Ovary (tissue), 7 donors: ENCODE measurements at regions not wholly inside any gene's neighbourhood (a gene's known extent, or its start where the extent isn't known, plus 50 kb on each side); places are given as distances from the start of the nearest gene placed in this dataset.

Source experiments
- DNase-seq, 5 donors: peaks; one replicate each; pipeline ENCODE4 v3.0.0-alpha.2; 2019 to 2020
- H3K27ac ChIP-seq, 2 donors: fragments of 200-600 bp; one replicate each; pipeline versions ENCODE4 v1.5.1 to v1.8.0; 2019 to 2022
- H3K27me3 ChIP-seq: fragments of 200-600 bp; one replicate; pipeline ENCODE4 v1.8.0; 2022
- H3K36me3 ChIP-seq: fragments of 200-600 bp; sonication (generic); one replicate; pipeline ENCODE4 v1.5.1; 2019
- H3K4me1 ChIP-seq: one replicate; pipeline ENCODE4 v1.8.1; 2013; ENCODE audit warnings: mild to moderate bottlenecking, moderate library complexity; ENCODE audit not compliant: insufficient read depth
- H3K4me3 ChIP-seq: fragments of 200-600 bp; sonication (generic); one replicate; pipeline ENCODE4 v1.5.1; 2017
- H3K9me3 ChIP-seq, 2 donors: fragments of 200-600 bp in 1 of 2; sonication (generic) in 1 of 2; one replicate each; pipeline versions ENCODE4 v1.5.1 to v1.8.1; 2013 to 2019; ENCODE audit warnings: mild to moderate bottlenecking in 1 of 2, moderate library complexity in 1 of 2
- CTCF ChIP-seq, 3 donors: fragments of 450-650 bp in 2 of 3; fragments of 200-600 bp in 1 of 3; IDR thresholded peaks; one replicate each; pipeline versions ENCODE4 v1.5.1 to v1.8.0; 2016 to 2022; ENCODE audit warnings: antibody characterized with exemption in 3 of 3, mild to moderate bottlenecking in 1 of 3
- EP300 ChIP-seq: sonication (generic); formaldehyde crosslinking; IDR thresholded peaks from one replicate; pipeline ENCODE4 v1.6.1; 2017; ENCODE audit warnings: antibody characterized with exemption
- POLR2A ChIP-seq: fragments of 450-650 bp; IDR thresholded peaks from one replicate; pipeline ENCODE4 v1.6.1; 2017; ENCODE audit warnings: antibody characterized with exemption, mild to moderate bottlenecking, moderate library complexity
- WGBS, 3 donors: extraction: QIAGEN DNeasy Blood & Tissue Kit in 1 of 3; methylation state at CpG; one replicate each; pipeline versions ENCODE4 v1.1.5 to v1.1.7; 2013 to 2017; 5-methylcytosine and 5-hydroxymethylcytosine counted together
- intact Hi-C, 4 donors: fragments of 100-400 bp; cut with DNase I; formaldehyde crosslinking; loops; one replicate each; pipeline versions ENCODE4 v1.11.0 to v1.15.1; 2022 to 2023
- donor health status: DM: no; HTN: no; CAD: no; lungs with moderate emphysema.
- donor health status: DM: no; HTN: no; CAD: no.
- donor health status: Bipolar disorder and iron deficiency.
- donor health status: DM: no; HTN: no; CAD: no.
- donor health status: DM: yes; HTN: yes; CAD: no.

GRCh38 chr5:52727020-52727419 is 60.7 kb upstream of the ITGA1 start:
- no peak overlapping the region for H3K27ac ChIP-seq
- no peak for TF ChIP-seq POLR2A

GRCh38 chr5:52727576-52727975 is 60.1 kb upstream of the ITGA1 start:
- Histone ChIP-seq H3K4me1 (peaks cover 5% of the 10 kb centered on the region), H3K9me3 (no peaks in the 10 kb centered on the region), H3K27me3 (no peaks in the 10 kb centered on the region), H3K4me3 (no peak overlapping the region), H3K27ac (no peak overlapping the region), H3K36me3 (no peaks in the 10 kb centered on the region)
- peak in 1 of 5 donors; percentile 18 for DNase-seq
- no peak for TF ChIP-seq CTCF (IDR thresholded peaks at IDR 0.05)
- TF ChIP-seq EP300: no peak
- no peak for TF ChIP-seq POLR2A
- intact Hi-C loops: no loop called here
- WGBS, 3 donors: 7 to 20% (median 10%) methylated on average over 6 of the region's 6 CpGs

More at GRCh38 chr5:52727020-52727419, 60.7 kb upstream of the ITGA1 start:
- Histone ChIP-seq H3K9me3 (no peaks in the 10 kb centered on the region), H3K4me1 (peaks cover 5% of the 10 kb centered on the region), H3K27me3 (no peaks in the 10 kb centered on the region), H3K4me3 (no peak overlapping the region), H3K36me3 (no peaks in the 10 kb centered on the region)
- DNase-seq: no peak
- intact Hi-C loops: no loop called here

GRCh38 chr5:52728224-52728623 is 59.5 kb upstream of the ITGA1 start:
- WGBS, 3 donors: 84 to 89% (median 84%) methylated on average over 3 of the region's 3 CpGs
- Histone ChIP-seq H3K9me3 (no peaks in the 10 kb centered on the region), H3K4me1 (peaks cover 5% of the 10 kb centered on the region), H3K27me3 (no peaks in the 10 kb centered on the region), H3K36me3 (no peaks in the 10 kb centered on the region), H3K4me3 (no peak overlapping the region), H3K27ac (no peak overlapping the region)
- TF ChIP-seq CTCF (IDR thresholded peaks at IDR 0.05) (no peak), POLR2A (no peak), EP300 (no peak)
- no peak for DNase-seq
- intact Hi-C loops: no loop called here

- intact Hi-C loops: no loop called here
- 84 to 90% (median 85%) methylated on average over 5 of the region's 5 CpGs for WGBS, 3 donors
- Histone ChIP-seq H3K27me3 (no peaks in the 10 kb centered on the region), H3K4me3 (no peak overlapping the region), H3K4me1 (peaks cover 5% of the 10 kb centered on the region), H3K36me3 (no peaks in the 10 kb centered on the region), H3K9me3 (no peaks in the 10 kb centered on the region), H3K27ac (no peak overlapping the region)
- DNase-seq: no peak
- TF ChIP-seq EP300 (no peak), CTCF (IDR thresholded peaks at IDR 0.05) (no peak)
Measured at GRCh38 chr5:52728686-52729085, 59.0 kb upstream of the ITGA1 start.

GRCh38 chr5:52731274-52732027 is 56.3 kb upstream of the ITGA1 start:
- 93 to 100% (median 96%) methylated on average over 1 of the region's 1 CpG for WGBS, 3 donors

More at GRCh38 chr5:52731274-52732027, 56.3 kb upstream of the ITGA1 start:
- intact Hi-C loops: no loop called here
- H3K9me3 ChIP-seq: no peaks in the 10 kb centered on the region
- TF ChIP-seq CTCF (IDR thresholded peaks at IDR 0.05) (no peak), EP300 (no peak), POLR2A (no peak)
- no peak for DNase-seq
- H3K36me3 ChIP-seq: no peaks in the 10 kb centered on the region
- H3K27ac ChIP-seq: no peak overlapping the region
- H3K4me1 ChIP-seq: no peaks in the 10 kb centered on the region
- H3K27me3 ChIP-seq: no peaks in the 10 kb centered on the region
- no peak overlapping the region for H3K4me3 ChIP-seq
